ENCODE measurements at regions not wholly inside any gene's neighbourhood (a gene's known extent, or its start where the extent isn't known, plus 50 kb on each side); places are given as distances from the start of the nearest gene placed in this dataset.
"Not testable (repeated sequence)": the region's sequence is repeated elsewhere in the genome, so short reads cannot be mapped to it uniquely, and the experiment has no call there.

DNA sequence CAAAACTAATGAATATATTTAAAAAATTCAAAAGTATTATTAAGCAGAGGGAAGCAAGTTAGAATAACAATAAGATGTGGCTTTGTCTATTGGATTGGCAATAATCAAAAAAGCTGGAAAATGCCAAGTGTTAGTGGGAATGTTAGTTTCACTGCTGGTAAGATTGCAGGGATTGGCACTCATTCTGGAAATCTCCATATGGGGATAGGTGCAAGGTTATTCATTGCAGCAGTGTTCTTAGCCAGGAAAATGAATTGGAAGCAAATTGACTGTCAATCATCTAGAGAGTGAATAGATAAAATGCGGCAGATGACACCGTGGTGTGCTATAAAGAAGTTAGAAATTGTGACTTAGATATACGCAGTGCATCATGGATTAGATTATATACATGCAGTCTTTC is 1615.5 kb upstream of the PCDH7 start:
- CTCF ChIA-PET = no interaction called here
- DNase-seq (ENCODE audit: extremely low spot score) = no peak
- TF ChIP-seq, protein P1, sequence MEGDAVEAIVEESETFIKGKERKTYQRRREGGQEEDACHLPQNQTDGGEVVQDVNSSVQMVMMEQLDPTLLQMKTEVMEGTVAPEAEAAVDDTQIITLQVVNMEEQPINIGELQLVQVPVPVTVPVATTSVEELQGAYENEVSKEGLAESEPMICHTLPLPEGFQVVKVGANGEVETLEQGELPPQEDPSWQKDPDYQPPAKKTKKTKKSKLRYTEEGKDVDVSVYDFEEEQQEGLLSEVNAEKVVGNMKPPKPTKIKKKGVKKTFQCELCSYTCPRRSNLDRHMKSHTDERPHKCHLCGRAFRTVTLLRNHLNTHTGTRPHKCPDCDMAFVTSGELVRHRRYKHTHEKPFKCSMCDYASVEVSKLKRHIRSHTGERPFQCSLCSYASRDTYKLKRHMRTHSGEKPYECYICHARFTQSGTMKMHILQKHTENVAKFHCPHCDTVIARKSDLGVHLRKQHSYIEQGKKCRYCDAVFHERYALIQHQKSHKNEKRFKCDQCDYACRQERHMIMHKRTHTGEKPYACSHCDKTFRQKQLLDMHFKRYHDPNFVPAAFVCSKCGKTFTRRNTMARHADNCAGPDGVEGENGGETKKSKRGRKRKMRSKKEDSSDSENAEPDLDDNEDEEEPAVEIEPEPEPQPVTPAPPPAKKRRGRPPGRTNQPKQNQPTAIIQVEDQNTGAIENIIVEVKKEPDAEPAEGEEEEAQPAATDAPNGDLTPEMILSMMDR (IDR thresholded peaks at IDR 0.05; ENCODE audit: control extremely low read depth, extremely low read depth, low read depth, missing control alignments) = no peak
- POLR2A ChIA-PET = no interaction called here

DNA sequence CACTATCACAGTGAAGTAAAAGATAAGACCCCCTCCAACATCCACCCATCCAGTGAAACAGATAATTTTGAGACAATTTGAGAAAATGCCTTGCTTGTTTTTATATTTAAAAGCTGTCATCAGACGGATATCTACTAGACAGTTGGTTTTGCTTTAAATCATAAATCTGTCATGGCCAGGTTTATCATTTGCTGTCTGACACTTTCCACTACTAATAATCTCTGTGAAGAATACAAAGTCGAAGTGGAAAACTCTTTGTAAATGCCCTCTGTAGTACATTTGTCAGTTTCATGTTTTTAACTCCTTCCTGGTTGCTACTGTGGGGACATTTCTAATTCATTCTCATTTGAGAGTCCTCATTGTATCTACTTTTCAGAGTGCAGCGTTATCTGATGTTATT is 1606.2 kb upstream of the PCDH7 start:
- DNase-seq (ENCODE audit: extremely low spot score) = no peak
- TF ChIP-seq, protein P1 (IDR thresholded peaks at IDR 0.05; ENCODE audit: control extremely low read depth, extremely low read depth, low read depth, missing control alignments) = no peak
- ChIA-PET CTCF (no interaction called here), POLR2A (no interaction called here)

- CTCF ChIA-PET = interaction anchor here (1.1 kb wide), 1 partner anchor 10 kb away, joined by 4 read pairs; no protein-coding TSS in a partner anchor
- POLR2A ChIA-PET; DNase-seq (ENCODE audit: extremely low spot score): not testable (repeated sequence)
Observed at GRCh38 chr4:29117231-29117722, 1602.9 kb upstream of the PCDH7 start.

DNA sequence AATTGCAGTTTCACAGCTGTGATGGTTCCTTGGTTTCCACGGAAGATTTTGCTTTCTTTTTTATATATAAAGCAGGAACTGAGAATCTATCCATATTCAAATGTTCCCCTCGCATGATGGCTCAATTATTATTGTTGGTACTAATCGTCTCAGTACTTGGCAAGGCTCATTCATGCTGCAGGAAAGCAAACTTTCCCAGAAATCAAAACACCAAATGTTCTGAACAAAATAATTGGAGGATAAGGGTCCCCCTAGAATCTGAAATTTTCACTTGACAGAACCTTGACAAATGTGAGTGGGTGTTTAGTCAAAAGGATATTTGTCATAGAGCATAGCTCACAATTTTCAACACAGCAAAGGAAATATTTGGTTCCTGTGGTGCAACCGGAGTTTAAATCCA is 1598.6 kb upstream of the PCDH7 start:
- CTCF ChIA-PET = no interaction called here
- TF ChIP-seq, protein P1 (IDR thresholded peaks at IDR 0.05; ENCODE audit: control extremely low read depth, extremely low read depth, low read depth, missing control alignments) = no peak
- no peak for DNase-seq (ENCODE audit: extremely low spot score)
- POLR2A ChIA-PET = no interaction called here

- TF ChIP-seq, protein P1 (IDR thresholded peaks at IDR 0.05; ENCODE audit: control extremely low read depth, extremely low read depth, low read depth, missing control alignments) = no peak
- ChIA-PET CTCF (no interaction called here), POLR2A (no interaction called here)
- DNase-seq (ENCODE audit: extremely low spot score) = no peak
Observed at GRCh38 chr4:29128810-29129209, 1591.4 kb upstream of the PCDH7 start.

DNA sequence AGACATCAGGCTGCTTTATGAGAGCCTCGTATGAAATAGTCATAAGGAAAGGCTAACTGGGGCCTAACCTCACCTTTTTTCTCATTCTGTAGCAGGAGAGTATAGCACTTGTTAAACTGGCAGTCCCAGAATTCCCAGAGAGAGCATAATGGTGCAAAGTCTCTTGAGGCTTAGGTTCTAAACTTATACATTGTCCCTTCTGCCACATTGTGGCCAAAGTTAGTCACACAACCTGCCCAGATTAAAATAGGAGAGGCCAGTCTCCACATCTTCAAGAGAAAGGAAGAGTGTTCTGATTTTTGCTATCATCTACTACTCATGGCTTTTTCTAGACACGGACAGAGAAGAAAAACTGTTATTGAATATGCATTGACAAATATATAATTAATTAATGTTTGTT is 1588.9 kb upstream of the PCDH7 start:
- no peak for DNase-seq (ENCODE audit: extremely low spot score)
- CTCF ChIA-PET = no interaction called here
- POLR2A ChIA-PET = no interaction called here
- TF ChIP-seq, protein P1 (IDR thresholded peaks at IDR 0.05; ENCODE audit: control extremely low read depth, extremely low read depth, low read depth, missing control alignments) = no peak

- POLR2A ChIA-PET = no interaction called here
- CTCF ChIA-PET = no interaction called here
- TF ChIP-seq, protein P1 (IDR thresholded peaks at IDR 0.05; ENCODE audit: control extremely low read depth, extremely low read depth, low read depth, missing control alignments) = no peak
- no peak for DNase-seq (ENCODE audit: extremely low spot score)
Observed at GRCh38 chr4:29142708-29143107, 1577.5 kb upstream of the PCDH7 start.
